GM18517 (cell line): ENCODE measurements at regions not wholly inside any gene's neighbourhood (a gene's known extent, or its start where the extent isn't known, plus 50 kb on each side); places are given as distances from the start of the nearest gene placed in this dataset.
"Not testable (repeated sequence)": the region's sequence is repeated elsewhere in the genome, so short reads cannot be mapped to it uniquely, and the experiment has no call there.

Experiments
- ATAC-seq: cut with Tn5 transposase; IDR thresholded peaks from one replicate; pipeline ENCODE4 v1.9.1; 2021; ENCODE audit warnings: mild to moderate bottlenecking, moderate library complexity; ENCODE audit not compliant: unreplicated experiment

DNA sequence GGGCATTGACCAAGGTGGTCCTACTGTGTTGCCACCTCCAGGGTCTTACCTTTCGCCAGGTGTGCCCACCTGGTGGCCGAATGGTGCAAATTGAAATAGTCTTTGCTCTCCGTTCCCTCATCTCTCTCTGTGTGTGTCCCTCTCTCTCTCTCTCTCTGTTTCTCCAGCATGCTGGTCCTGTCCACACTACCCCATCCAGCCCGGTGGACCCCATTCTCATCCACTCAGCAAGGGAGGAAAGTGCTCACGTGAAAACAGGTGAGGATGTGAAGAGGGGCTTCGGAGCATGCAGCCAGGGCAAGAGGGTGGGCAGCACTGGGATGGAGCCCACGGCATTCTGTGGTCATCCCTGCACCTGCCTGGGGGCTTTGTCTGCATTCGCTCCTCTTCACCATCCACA is 150.1 kb downstream of the CRLF2 start:
- ATAC-seq: no peak

DNA sequence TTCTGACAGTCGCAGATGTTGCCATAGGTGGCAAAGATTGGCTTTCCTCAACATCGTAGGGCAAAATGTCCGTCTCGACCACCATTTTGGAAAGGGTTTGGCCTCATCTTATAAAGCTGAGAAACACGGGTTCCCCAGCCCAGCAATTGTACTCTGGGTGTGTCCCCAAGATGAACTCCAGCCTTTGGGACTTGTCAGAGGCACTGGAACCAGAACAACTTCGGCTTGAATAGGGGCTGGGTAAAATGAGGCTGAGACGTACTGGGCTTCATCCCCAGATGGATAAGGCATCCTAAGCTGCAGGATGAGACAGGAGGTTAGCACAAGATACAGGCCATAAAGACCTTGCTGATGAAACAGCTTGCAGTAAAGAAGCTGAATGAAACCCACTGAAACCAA is 151.9 kb downstream of the CRLF2 start:
- no peak for ATAC-seq

- ATAC-seq: no peak
Measured at GRCh38 chrX:1059576-1060561, 152.6 kb downstream of the CRLF2 start.

DNA sequence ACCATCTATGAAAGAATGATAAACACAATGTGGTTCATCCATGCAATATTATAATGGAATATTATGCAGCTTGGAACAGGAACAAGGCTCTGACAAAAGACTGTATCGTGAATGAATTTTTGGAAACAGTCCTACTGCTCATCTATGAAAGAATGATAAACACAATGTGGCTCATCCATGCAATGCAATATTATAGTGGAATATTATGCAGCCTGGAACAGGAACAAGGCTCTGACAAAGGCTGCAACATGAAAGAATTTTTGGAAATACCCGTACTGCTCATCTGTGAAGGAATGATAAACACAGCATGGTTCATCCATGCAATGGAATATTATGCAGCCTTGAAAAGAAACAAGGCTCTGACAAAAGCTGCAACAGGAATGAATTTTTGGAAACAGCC is 158.8 kb downstream of the CRLF2 start:
- ATAC-seq: not testable (repeated sequence)

- ATAC-seq: no peak
Measured at GRCh38 chrX:1053072-1053471, 159.4 kb downstream of the CRLF2 start.

DNA sequence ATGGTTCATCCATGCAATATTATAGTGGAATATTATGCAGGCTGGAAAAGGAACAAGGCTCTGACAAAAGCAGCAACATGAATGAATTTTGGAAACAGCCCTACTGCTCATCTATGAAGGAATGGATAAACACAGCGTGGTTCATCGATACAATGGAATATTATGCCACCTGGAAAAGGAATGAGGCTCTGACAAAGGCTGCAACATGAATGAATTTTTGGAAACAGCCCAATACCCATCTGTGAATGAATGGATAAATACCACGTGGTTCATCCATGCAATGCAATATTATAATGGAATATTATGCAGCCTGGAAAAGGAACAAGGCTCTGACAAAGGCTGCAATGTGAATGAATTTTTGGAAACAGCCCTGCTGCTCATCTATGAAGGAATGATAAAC is 160.4 kb downstream of the CRLF2 start:
- ATAC-seq: no peak

GRCh38 chrX:1051421-1051820 is 161.0 kb downstream of the CRLF2 start:
- no peak for ATAC-seq

DNA sequence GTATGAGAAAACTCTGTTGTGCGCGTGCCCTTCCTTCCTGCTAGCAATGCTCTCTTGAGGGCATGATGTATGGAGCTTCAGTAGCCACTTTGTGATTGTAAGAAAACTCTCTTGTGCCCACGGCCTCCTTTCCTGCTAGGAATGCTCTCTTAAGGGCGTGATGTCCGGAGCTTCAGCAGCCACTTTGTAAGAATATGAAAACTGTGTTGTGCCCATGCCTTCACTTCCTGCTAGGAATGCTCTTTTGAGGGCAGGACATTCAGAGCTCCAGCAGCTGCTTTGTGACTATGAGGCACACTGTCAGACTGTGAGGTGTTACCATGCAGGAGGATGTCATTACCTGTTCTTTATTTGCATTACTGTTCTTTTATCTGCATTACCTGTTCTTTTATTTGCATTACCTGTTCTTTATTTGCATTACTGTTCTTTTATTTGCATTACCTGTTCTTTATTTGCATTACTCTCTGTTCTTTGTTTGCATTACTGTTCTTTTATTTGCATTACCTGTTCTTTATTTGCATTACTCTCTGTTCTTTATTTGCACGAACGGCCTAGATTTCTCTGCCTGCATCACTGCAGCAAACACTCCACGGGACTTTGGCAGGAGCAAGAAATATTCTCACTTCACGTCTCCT is 166.7 kb downstream of the CRLF2 start:
- no peak for ATAC-seq

- ATAC-seq: no peak
Measured at GRCh38 chrX:1041091-1041490, 171.4 kb downstream of the CRLF2 start.

DNA sequence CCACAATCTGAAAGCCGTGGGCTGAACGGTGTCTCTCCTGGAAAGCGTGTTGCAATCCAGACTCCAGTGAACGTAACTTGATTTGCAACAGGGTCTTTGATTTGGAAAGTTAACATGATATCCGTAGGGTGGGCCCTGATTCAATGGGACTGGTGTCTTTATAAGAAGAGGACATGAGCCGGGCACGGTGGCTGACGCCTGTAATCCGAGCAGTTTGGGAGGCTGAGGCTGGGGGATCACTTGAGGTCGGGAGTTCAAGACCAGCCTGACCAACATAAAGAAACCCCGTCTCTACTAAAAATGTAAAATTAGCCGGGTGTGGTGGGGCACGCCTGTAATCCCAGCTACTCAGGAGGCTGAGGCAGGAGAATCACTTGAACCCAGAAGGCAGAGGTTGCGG is 176.5 kb downstream of the CRLF2 start:
- not testable (repeated sequence) for ATAC-seq

DNA sequence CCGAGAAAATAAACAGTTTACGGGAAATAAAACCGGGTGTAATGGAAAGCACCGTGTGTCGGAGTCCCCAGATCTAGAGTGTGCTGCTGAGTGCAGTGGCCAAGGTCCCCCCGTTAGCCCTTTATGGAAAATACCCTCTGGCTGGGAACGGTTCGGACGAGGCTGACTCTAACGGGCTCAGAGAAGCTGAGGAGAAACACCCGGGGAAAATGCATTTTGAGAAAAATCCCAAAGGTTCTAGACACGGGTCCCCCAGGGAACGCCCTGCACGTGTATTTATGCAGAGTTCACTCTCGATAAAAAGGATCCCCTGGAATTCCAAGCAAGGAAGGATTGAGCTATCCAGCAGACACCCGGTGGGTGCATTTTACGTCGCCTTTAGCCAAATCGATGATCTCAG is 177.2 kb downstream of the CRLF2 start:
- no peak for ATAC-seq

DNA sequence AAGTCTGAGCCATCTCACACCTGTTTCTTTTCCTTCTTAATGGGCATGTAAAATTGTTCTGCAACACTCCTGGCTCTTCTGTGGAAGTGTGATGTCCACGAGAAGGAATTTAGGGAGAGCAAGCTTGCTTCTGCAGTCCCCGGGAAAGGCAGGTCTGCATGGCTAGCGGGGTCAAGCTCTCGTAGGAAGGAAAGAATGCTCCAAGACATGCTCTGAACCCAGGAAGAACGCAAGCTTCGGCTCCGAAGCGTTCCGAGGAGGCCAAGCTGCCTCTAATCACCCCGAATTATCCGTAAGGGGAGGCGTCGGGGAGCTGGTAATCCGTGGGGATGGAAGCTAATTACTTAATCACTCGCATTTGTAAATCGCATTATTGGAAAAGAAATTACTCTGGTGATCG is 177.7 kb downstream of the CRLF2 start:
- no peak for ATAC-seq

DNA sequence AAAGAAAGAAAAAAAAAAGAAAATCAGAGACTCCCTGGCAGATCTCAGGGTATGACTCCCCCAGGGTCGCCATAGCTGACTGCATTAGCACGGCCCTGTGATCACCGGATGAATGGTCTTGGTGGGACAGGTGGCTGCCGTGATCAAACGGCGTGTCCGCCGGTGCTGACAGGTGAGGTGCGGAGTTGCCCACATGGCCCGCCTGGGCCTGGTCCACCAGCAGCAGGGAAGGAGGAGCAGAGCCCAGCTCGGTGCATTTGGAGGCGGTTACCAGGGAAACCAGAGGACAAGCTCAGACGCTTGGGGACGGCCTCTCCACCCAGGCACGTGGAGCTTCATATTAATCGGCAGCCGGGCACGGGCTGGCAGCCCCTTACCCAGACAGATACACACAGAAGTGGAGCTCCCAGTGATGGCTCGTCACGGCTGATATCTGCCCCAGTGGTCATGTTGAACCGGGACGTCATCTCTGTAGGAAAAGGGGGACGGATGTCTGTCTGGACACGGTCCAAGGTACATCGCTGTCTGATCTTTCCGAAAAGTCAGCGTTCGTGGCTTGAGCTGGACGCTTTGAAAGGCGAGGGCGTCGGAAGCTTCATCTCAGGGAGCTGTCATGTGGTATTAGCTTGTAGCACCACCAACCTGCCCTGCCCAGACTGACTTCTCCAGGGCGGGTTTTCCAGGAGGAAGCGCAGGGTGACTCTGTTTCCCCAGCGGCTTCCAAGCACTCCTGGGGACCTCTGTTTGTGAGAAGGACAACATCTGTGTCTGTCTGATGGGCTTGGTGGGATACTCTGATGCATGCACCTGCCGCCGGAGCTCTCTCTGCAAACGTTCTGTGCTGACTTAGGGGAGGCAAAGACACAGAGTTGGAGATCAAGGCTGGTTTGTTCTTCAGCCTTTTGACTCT is 180.7 kb downstream of the CRLF2 start:
- ATAC-seq: no peak

GRCh38 chrX:1029494-1029893 is 183.0 kb downstream of the CRLF2 start:
- ATAC-seq: no peak

DNA sequence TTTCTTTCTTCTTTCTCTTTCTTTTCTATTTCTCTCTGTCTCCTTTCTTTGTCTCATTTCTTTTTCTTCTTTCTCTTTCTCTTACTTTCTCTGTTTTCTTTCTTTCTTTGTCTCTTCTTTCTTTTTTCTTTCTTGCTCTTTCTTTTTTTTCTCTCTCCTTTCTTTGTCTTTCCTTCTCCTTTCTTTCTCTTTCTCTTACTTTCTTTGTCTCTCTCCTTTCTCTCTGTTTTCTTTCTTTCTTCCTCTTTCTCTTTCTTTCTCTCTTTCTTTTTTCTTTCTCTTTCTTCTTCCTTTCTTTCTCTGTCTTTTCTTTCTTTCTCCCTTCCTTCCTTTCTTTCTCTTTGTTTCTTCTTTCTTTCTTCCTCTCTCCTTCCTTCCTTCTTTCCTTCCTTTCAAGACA is 184.8 kb downstream of the CRLF2 start:
- ATAC-seq: no peak

GRCh38 chrX:1027133-1027532 is 185.3 kb downstream of the CRLF2 start:
- no peak for ATAC-seq

- ATAC-seq: peak; percentile 63
Measured at GRCh38 chrX:1026263-1027015, 186.0 kb downstream of the CRLF2 start.

DNA sequence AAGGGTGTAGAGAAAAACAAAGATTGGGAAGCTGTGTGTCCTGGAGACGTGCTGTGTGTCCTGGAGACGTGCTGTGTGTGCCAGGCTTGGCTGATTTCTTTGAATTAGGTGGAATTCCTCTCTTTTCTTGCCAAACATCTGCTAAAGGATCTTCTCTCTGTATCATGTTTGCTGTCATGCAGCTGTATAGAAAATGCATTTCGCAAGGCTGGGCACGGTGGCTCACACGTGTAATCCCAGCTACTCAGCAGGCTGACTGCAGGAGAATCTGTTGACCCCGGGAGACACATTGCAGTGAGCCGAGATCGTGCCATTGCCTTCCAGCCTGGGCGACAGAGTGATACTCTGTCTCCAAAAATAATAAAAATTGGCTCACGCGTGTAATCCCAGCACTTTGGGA is 187.0 kb downstream of the CRLF2 start:
- no peak for ATAC-seq

DNA sequence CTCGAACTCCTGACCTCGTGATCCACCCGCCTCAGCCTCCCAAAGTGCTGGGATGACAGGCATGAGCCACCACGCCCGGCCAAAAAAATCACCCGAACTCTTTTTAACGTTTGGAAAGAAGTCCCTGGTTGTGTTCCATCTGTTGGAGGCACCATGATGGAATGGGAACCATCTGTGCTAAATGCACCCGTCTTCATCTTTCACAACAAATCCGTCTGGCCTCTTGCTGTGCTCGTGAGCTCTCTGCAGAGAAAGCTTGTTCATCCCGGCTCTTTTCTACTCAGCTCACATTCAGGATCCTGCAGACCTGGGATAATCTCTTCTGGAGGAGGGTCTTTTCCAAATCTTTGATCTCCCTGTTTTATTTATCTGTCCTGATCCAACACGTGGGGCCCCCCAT is 188.8 kb downstream of the CRLF2 start:
- no peak for ATAC-seq

DNA sequence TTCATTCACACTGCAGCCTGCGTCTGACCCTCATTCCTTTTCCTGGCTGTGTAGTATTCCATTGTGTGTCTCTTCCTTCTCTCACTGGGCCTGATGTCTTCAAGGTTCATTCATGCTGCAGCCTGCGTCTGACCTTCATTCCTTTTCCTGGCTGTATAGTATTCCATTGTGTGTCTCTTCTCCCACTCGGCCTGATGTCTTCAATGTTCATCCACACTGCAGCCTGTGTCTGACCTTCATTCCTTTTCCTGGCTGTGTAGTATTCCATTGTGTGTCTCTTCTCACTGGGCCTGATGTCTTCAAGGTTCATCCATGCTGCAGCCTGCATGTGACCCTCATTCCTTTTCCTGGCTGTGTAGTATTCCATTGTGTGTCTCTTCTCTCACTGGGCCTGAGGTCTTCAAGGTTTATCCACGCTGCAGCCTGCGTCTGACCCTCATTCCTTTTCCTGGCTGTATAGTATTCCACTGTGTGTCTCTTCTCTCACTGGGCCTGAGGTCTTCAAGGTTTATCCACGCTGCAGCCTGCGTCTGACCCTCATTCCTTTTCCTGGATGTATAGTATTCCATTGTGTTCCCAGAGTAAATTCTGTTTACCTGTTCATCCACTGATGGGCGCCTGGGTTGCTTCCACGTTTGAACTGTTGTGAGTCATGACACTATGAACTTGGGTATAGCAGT is 191.0 kb downstream of the CRLF2 start:
- ATAC-seq: not testable (repeated sequence)
